ENCODE measurements at regions not wholly inside any gene's neighbourhood (a gene's known extent, or its start where the extent isn't known, plus 50 kb on each side); places are given as distances from the start of the nearest gene placed in this dataset.
"Not testable (repeated sequence)": the region's sequence is repeated elsewhere in the genome, so short reads cannot be mapped to it uniquely, and the experiment has no call there.

DNA sequence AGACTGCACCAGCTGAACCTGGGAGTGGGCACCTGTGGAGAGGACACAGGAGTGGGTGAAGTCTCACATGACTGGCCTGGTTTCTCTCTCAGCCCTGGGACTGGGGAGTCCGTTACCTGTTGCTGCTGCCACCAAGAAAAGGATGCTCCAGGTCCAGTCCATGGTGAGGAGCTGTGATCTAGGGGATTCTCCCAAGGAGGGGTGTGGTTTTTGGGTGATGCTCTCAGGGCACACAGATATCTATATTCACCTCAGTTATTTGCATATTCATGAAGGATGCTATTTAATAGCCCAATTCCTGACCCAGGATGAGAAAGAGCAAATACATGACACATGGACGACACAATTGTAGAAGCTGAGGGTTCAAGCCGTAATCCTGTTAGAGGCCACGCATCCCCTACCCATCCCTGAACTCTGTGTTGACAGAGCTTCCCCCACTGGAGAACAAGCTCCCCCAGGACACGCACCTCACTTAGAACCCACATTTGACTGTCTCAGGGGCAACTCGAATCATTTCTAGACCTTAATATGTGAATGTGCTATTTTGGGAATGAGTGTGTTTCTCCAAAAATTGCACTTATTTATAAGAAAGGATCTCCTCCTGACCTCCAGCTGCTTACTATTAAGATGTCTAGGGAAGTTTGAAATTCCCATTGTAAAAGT is 658.9 kb downstream of the TMEM121 start:
- DNase-seq, result not testable (repeated sequence)

DNA sequence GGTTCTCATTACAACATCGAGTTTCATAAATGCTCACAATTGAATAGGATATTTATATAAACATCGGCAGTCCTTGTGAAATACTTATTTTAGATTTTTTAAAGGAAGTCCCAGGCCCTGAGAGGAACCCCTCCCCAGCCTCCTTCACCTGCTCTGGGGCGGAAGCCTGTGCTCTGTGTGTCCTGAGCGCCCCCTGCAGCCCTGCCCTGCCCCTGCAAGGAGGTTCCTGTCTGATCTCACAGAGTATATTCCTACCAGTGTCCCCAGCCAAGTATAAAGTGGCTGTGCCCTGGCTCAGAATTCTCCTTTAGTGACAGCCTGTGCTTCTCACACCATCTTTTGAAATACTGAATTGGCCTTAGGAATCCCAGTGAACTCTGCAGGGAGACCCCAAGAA is 659.5 kb downstream of the TMEM121 start:
- no peak for DNase-seq

DNA sequence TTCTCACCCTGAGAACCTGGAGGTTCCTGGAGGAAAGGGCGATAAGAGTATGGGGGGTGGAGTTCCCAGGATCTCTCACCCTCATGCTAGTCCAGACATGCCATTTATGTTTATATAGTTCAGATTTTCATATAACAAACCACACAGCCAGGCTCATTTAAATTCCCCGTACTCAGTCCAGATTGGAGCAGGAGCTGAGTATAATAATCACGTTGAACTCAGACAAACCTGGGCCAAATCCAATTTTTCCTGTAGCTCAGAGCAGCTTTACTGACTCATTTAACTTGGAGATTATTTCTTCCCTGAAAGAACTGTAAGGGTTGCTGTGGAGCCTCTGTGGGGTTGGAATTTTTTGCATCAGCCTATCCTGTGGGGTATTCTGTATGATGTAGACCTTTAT is 660.8 kb downstream of the TMEM121 start:
- no peak for DNase-seq

DNA sequence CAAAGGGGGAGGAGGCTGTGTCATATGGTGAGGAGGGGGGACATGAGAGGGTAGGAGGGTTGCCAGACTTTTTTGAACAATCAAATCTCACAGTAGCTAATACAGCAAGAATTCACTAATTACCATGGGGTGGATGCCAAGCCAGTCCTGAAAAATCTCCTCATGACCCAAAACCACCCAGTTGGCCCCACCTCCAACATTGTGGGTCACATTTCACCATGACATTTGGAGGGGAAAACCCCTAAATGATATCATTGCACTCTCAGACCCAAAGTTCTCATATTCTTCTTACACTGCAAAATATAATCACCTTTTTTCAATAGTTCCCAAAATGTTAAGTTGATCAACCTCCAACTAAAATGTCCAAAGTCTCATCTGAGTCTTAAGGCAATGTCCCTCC is 666.3 kb downstream of the TMEM121 start:
- DNase-seq, result not testable (repeated sequence)

DNA sequence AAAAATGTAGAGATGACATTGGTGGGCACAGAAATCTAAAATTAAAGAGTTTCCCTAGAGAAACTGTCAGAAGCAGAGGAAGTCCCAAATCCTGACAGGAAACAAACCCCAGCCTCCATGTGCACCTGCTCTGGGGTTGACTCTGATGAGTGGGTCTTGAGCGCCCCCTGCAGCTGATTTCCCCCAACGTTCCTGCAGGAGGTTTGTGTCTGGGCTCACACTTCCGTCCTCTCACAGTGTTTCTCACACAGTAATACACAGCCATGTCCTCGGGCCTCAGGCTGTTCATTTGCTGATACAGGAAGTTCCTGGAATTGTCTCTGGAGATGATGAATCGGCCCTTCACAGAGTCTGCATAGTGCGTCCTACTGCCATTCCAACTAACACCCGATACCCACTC is 670.1 kb downstream of the TMEM121 start:
- not testable (repeated sequence) for DNase-seq

DNA sequence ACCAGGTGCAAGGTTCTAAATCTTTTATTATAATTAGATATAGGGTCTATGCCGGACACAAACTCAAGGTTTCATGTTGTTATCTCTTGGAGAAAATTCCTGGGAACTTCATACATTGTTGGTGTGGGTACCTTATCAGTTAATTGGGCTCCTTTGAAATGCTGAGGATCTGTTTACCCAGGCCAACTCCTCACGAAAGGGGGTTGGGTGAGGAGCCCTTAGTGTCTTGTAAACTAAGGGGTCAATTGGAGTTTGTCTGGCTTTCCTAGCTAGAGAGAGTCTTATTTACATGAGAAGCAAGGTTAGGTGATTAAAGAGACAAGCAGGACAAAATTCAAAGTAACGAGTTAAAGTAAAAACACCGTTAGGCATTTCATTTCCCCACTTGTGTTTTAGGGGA is 670.9 kb downstream of the TMEM121 start:
- DNase-seq, result not testable (repeated sequence)

DNA sequence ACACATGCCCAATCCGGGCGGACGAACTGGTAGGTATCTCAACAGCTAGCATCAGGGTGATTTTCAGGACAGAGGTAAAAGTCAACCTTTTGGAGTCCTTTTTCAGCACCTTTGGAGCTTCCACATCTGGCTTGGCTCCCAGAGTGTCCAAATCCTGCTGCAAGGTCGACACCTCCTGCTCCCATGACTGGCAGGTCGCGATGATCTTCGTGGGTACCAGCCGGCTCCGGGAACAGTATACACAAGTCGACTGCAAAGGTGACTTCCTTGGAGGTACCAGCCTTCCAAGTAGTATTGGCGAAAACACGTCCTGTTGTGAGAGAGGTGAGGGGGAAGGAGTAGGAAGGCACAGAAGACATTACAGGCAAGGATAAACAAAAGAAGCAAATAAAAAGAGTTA is 672.7 kb downstream of the TMEM121 start:
- DNase-seq, result no peak

DNA sequence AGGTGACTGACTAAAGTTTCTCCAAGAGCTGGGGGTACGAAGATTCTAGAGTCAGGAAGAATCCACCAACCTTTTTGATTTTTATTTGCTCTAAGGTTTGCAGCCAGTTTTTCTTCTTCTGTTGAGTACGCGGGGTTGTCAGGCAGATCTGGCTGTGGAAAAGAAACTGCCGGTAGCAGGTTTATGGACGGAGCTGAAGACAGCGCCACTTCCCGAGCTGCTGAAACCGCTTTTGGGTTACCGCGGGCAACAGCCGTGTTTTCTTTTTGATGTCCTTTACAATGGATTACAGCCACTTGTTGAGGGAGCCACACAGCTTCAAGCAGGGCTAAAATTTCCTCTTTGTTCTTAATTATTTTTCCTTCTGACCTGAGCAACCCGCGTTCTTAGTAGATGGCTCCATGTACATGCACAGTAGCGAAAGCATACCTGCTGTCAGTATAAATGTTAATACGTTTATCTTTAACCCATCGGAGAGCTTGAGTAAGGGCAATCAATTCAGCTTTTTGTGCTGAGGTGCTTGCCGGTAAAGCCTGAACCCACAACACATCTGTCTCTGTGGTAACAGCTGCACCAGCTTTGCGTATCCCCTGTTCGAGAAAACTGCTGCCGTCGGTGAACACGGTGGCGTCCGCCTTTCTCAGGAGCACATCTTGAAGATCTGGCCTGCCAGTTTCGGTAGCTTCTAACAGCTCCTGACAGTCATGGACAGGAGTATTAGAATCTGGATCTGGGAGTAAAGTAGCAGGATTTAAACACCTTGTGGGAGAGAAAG is 674.3 kb downstream of the TMEM121 start:
- DNase-seq, result no peak

DNA sequence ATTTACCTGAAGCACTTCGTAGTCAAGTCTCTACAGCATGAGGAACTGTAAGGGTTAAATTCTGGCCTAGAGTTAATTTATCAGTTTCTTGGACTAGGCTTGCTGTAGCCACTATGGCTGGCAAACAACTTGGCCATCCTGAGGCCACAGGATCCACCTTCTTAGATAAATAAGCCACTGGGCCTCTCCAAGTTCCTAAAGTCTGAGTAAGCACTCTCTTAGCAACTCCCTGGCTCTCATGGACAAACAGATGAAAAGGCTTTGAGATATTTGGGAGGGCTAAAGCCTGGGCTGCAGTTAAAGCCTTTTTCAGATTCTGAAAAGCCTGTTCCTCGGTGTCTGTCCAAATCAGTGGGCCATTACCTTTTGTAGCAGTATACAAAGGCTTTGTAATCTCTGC is 675.0 kb downstream of the TMEM121 start:
- DNase-seq, result no peak

DNA sequence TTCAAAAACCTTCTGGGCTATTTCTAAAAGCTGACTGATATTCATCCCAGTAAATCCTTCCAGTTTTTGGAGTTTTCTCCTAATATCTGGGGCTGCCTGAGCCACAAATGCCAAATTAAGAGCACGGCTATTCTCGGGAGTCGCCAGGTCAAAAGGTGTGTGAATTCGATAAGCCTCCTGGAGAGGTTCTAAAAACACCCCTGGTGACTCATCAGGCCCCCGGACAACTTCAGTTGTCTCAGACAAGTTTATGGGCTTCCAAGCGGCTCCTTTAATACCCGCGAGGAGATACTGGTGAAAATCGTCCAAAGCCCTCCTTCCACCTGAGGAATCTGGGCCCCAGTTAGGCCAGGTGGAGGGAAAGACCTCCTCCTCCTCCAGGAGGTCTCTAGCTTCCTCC is 677.1 kb downstream of the TMEM121 start:
- no peak for DNase-seq

DNA sequence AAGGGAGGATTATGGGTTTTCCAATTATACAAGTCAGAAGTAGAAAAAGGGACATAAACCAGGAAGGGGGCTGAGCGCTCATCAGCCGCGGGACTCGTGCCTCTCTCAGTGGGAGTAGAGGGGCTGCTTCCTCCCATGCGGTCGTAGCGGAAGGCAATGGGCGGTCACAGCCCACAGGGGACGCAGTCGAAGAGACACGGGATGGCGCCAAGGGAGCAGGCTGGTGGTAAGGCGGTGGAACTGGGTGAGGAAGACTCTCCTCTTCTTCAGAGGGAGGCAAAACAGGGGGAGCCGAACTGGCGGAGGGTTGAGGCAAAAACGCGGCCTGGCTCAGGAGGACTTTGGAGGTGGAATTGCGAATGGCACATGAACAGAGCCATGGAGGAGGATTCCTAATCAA is 677.7 kb downstream of the TMEM121 start:
- DNase-seq, result no peak

DNA sequence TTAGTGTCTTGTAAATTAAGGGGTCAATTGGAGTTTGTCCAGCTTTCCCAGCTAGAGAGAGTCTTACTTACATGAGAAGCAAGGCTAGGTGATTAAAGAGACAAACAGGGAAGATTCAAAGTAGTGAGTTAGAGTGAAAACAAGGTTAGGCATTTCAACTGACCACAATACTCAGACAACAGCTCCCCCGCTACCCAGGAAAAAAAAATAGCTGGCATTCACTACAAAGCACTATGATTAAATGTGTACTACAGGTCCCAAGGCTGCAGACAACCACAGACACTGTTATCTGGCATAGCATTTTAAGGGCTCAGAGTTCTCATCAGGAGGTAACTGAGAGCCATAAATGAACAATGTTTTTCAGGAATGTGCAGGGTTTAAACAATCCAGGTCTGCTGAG is 680.9 kb downstream of the TMEM121 start:
- no peak for DNase-seq

DNA sequence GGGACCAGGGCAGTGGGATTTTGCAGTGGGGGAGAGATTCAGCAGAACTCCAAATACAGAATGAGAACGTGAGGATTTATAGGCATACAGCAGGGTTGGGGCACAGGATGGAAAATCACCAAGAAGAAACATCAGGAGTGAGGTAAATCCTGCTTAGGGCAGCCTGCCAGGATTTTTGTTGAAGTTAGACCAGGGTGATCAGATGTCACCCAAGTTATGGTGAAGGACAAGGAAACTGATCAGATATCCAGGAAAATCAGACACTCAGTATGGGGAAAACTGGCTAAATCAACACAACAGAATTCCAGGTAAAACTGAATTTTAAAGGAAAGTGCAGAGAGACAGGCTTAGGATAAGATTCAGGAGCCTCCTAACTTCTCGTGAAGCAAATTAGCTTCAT is 682.4 kb downstream of the TMEM121 start:
- no peak for DNase-seq

DNA sequence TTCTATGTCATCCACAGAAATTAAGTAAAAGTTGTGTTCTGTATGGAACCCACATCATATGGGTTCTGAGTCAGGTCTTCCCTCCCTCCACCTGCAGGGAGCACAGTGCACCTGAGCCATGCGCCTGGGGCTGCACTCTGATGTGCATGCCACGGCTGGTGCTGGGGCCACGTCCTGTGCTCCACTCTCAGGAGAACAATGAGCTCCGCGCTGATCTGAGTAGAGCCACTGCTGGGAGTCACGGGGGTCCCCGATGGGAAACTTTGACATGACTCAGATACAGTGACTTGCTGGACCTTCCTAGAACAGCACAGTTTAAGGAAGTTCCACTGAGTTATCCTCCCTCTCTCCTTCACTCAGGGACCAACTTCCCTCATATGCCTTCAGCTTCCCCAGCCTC is 683.4 kb downstream of the TMEM121 start:
- DNase-seq, result no peak

DNA sequence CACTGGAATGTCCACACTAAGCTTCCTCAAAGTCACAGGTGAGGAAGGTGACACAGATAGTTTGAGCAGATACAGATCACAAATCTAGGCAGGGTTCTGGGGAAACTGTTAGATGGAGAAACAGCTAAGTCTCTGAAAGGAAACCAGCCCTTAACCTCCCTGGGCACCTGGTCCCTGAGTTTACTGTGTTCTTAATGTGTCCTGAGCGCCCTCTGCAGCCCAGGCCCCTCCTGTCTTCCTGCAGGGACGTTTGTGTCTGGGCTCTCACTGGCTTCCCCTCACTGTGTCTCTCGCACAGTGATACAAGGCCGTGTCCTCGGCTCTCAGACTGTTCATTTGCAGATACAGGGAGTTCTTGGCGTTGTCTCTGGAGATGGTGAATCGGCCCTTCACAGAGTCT is 684.3 kb downstream of the TMEM121 start:
- DNase-seq, result no peak

DNA sequence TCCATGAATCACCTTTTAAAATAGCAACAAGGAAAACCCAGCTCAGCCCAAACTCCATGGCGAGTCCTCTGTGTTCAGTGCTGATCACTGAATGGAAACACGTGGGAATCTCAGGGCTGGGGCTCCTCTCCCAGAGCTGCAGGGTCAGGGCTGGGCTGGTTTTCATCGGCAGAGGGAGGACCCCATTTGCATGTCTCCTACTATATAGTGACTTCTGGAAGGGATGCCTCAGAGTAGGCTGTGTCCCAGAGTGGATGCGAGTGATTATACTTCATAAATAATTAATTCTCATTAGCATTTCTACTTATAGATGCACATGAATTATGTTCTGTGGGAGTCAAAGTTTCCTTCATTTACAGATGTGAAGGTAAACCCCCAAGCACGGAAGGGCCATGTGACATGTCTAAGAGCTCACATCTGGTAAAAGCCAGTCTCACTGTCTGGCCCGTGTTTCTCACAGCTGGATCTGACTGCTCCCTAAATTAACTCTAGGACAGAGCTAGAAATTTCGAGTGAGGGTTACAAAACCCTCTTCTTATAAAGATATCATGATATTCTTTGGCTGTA is 685.0 kb downstream of the TMEM121 start:
- no peak for DNase-seq

DNA sequence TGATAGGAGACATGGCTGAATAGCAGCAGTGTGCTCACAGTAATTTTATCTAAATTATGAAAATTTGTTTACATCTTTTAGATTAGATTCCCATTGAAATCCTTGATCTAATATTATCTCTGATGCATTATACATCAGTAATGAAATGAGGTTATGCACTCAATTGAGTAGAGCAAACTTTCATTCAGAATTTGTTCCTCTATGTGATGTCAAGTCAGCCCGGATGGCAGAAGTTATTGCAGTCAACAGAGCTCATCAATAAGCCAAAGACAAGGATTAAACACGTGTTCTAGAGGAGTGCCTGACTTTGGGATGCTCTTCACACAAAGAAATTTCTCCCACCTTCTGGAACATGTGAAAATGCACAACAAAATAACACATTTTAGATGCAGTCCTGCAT is 688.8 kb downstream of the TMEM121 start:
- no peak for DNase-seq

DNA sequence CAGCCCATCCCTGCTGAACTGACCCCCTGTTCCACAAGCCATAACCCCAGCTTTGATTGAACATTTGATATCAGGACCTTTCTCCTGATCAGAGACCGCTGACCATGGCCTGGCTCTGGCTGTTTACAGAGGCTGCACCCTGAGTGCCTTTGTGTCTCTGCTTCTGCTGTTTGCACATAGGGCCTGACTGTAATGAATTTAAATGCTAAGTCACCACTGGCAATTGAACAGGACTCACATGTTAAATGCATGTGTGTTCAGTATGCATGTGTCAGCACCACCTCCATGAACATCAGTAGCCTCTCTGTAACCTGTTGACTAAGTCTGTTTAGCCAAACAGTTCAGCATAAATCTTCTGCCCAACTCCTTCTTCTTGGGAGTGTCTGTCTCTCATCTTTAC is 690.3 kb downstream of the TMEM121 start:
- DNase-seq, result no peak

DNA sequence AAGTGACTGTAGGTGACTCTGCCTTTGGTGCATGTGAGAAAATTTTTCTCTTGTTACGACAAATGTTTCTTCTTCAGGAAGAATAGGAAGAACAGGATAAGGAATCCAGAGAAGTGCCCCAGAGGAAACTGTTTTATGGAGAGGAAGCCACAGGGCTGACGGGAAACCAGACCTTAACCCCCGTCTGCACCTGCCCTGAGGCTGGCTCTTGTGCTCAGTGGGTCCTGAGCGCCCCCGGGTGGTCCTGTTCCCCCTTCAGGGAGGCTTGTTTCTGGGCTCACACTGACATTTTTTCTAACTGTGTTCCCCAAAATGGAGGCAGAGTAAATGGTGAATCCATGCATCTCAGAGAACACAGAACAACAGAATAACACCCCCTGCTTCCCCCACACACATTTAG is 691.8 kb downstream of the TMEM121 start:
- no peak for DNase-seq

DNA sequence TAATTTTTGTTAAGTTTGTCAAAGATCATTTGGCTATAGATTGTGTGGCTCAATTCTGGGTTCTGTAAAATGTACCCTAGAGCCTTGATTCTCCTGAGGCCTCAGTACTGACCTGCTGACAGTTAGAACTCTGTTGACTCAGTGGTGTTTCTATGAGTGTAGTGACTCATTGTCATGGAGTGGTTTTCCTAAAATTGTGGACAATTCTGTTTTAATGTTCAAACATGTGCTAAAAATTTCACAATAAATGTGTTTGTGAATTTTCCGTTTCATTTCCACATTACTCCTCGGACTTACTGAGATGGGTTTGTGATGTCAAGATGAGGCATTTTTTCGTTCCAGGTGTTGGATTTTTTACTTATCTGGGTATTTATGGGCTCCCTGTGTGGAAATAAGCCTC is 695.9 kb downstream of the TMEM121 start:
- no peak for DNase-seq

DNA sequence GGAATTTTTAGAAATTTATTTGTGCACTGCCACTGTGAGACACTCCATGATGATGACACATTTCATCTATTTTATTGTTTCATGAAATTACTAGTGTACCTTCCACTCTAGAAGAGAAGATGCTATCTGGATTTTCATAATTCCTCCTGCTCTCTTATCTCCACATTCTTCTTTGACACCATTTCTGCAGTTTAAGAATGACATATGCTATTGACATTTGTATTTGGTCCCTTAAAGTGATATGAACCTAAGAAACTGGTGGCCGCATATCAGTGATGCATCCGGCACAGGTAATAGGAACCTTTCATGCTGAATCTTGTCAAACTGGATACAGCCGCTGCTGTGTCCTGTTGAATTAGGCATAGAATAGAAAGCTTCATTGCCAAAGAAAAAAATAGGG is 696.3 kb downstream of the TMEM121 start:
- no peak for DNase-seq

DNA sequence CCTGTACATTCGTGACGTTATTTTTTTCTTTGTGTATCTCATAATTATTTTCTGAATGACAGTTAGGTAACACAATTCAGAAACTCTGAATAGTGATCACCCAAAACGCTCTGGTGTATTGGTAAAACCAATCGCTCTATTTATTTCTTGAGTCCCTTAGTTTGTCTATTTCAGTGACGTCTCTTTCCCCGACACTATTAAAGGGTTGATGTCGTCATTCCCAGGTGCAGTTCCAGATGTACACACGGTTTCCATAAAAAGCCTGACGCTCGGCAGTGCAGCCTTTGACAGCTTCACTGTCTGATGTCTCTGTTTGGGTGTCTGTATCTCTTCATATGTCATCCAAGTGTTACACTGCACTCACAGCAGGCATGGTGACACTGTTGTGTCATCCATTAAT is 701.4 kb downstream of the TMEM121 start:
- no peak for DNase-seq

DNA sequence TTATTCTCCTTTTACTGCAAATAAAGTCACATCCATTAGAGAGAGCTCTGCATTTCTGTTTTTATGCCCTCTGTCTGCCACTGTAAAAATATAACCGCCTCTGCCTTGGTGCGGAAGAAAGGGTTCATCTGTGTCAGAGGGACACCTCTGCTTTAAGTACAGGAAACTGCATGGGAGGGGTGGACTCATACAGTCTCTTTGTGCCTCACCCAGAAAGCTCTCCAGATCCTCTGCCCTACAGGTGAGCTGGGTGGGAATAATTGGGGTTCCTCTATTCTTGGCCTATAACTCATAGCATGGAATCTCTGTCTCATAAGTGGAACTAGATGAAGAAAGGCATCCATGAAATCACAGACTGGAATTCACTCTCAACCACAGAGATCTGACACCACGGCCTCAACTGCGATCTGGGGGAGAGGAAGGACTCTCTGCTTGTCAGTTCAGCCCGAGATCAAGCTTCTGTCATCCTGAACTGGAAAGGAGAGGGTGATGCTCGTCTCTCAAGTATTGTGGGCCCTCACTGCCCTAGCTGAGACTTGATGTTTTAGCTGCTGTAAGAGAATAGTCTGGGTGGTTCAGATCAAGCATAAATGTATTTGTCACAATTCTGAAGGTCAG is 702.3 kb downstream of the TMEM121 start:
- DNase-seq, result no peak

DNA sequence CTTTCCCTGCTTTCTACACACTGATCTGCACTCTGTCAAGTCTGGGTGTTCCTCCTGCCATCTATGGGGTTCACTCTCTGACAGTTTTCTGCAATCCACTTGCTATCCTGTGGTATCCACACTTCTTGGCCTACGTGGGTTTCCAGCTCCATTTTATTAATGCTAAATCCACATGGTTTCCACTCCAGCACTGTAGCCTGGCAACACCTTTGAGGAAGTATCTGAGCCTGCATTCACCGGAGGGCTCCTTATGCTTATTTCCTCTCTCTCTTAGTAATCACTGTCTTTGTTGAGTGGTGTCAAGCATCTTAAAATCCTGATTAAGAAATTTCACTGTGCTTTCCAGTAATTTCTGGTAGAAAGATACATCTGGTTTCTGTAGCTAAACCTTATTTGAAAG is 703.7 kb downstream of the TMEM121 start:
- DNase-seq, result no peak
